Mammary epithelial cell (primary cell): ENCODE measurements at regions not wholly inside any gene's neighbourhood (a gene's known extent, or its start where the extent isn't known, plus 50 kb on each side); places are given as distances from the start of the nearest gene placed in this dataset.

ENCODE experiments used
- CTCF ChIP-seq, 2 donors: IDR thresholded peaks in 1 of 2; conservative IDR thresholded peaks in 1 of 2; 2 replicates each; pipeline ENCODE4 v1.5.1; 2011 to 2012; ENCODE audit warnings: inconsistent platforms in 2 of 2, low read length in 2 of 2, mild to moderate bottlenecking in 2 of 2, control low read depth in 1 of 2, low read depth in 1 of 2; ENCODE audit not compliant: insufficient read depth in 1 of 2; ENCODE audit errors: extremely low read depth in 1 of 2
- EZH2 ChIP-seq: IDR thresholded peaks from 2 replicates; pipeline ENCODE4 v1.6.1; 2012; ENCODE audit warnings: low read length, inconsistent platforms, borderline replicate concordance

GRCh38 chr12:11568762-11569478, 80.6 kb upstream of the ETV6 start:
- no peak for TF ChIP-seq CTCF (conservative IDR thresholded peaks at IDR 0.05 in 1 of 2, IDR thresholded peaks at IDR 0.05 in 1 of 2; ENCODE audit: extremely low read depth in 1 of 2, insufficient read depth in 1 of 2, low read depth in 1 of 2, low read length in 2 of 2)
- TF ChIP-seq EZH2: no peak
